Endothelial cell (in vitro differentiated cells): ENCODE measurements at regions not wholly inside any gene's neighbourhood (a gene's known extent, or its start where the extent isn't known, plus 50 kb on each side); places are given as distances from the start of the nearest gene placed in this dataset.

ENCODE experiments used
- DNase-seq: peaks from one replicate; pipeline ENCODE4 v3.0.0; 2021; ENCODE audit warnings: low spot score
- H3K27ac Mint-ChIP-seq: one replicate; pipeline ENCODE4 v1.8.0; 2021; ENCODE audit warnings: mixed read lengths, inconsistent platforms; ENCODE audit not compliant: unreplicated experiment
- H3K27me3 Mint-ChIP-seq: one replicate; pipeline ENCODE4 v1.8.0; 2021; ENCODE audit warnings: mild to moderate bottlenecking, moderate library complexity, mixed read lengths, inconsistent platforms; ENCODE audit not compliant: unreplicated experiment
- H3K36me3 Mint-ChIP-seq: one replicate; pipeline ENCODE4 v1.8.0; 2021; ENCODE audit warnings: mild to moderate bottlenecking, low read depth, mixed read lengths, inconsistent platforms; ENCODE audit not compliant: unreplicated experiment
- H3K4me1 Mint-ChIP-seq: one replicate; pipeline ENCODE4 v1.8.0; 2021; ENCODE audit warnings: mild to moderate bottlenecking, mixed read lengths, inconsistent platforms; ENCODE audit not compliant: unreplicated experiment
- H3K4me3 Mint-ChIP-seq: one replicate; pipeline ENCODE4 v1.8.0; 2021; ENCODE audit warnings: mild to moderate bottlenecking, mixed read lengths, inconsistent platforms; ENCODE audit not compliant: unreplicated experiment
- H3K9me3 Mint-ChIP-seq: one replicate; pipeline ENCODE4 v1.8.0; 2021; ENCODE audit warnings: mixed read lengths, inconsistent platforms; ENCODE audit not compliant: unreplicated experiment
- TF ChIP-seq, protein P1 (sequence below): fragments of 200-600 bp; sonication (generic); IDR thresholded peaks from one replicate; pipeline ENCODE4 v1.5.0; 2021; ENCODE audit warnings: antibody characterized with exemption; ENCODE audit not compliant: unreplicated experiment

DNA sequence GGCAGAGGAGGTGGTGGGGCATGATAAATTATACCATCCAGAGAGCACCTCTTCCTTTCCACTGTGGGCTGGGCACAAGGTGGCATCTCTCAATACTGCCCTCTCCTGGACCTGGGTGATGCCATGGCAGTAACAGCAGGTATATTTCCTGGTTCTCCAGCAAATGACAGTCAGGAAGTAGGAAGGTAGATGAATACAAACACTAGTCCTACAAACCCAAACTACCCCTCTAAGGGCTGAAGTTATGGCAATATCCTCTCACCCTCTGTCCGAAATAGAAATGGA is 1004.9 kb downstream of the KCNMA1 start:
- Mint-ChIP-seq H3K27me3 (no peaks in the 10 kb centered on the region), H3K9me3 (no peaks in the 10 kb centered on the region), H3K27ac (no peak overlapping the region), H3K4me3 (no peak overlapping the region), H3K4me1 (no peaks in the 10 kb centered on the region), H3K36me3 (no peaks in the 10 kb centered on the region)
- DNase-seq: peak; percentile 9
- TF ChIP-seq, protein P1, sequence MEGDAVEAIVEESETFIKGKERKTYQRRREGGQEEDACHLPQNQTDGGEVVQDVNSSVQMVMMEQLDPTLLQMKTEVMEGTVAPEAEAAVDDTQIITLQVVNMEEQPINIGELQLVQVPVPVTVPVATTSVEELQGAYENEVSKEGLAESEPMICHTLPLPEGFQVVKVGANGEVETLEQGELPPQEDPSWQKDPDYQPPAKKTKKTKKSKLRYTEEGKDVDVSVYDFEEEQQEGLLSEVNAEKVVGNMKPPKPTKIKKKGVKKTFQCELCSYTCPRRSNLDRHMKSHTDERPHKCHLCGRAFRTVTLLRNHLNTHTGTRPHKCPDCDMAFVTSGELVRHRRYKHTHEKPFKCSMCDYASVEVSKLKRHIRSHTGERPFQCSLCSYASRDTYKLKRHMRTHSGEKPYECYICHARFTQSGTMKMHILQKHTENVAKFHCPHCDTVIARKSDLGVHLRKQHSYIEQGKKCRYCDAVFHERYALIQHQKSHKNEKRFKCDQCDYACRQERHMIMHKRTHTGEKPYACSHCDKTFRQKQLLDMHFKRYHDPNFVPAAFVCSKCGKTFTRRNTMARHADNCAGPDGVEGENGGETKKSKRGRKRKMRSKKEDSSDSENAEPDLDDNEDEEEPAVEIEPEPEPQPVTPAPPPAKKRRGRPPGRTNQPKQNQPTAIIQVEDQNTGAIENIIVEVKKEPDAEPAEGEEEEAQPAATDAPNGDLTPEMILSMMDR: no peak

DNA sequence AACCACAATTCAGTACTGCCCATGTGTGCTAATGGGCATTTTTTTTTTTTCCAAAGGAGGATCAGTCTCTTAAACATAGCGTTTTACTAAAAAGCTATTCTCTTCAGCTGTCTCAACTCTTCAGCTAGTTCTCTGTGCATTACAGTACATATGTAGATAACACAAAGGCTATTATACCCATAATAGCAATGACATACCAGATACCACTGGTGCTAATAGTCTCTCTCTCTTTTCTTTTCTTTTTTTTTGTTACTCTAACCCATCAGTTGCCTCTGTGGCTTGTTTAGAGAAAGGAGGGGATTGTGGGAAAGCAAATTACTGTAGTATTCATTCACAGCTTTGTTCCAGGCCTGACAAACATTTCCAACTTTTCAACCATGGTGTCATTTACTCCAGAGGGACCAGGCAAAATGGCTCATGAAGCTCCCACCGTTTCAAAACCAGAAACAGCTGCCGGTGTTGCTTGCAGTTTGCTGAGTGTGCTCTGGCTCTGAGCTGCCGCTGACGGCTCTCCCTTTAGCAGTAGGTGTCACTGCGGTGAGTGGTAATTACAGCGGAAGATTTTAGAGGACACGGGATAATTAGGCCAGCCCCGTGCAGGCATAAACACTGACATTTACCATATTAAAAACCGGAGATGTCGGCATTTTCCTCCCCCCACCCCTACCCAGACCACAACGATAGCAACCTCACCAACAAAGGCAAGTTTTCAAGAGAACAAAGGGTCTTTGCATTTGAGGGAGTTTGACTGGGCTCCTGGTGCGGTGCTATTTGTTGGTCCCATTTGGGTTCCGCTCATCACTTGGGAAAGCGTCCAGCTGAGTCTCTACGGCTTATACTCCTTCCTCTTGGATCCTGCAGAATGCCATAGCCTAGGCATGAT is 1005.5 kb downstream of the KCNMA1 start:
- no peaks in the 10 kb centered on the region for H3K36me3 Mint-ChIP-seq

DNA sequence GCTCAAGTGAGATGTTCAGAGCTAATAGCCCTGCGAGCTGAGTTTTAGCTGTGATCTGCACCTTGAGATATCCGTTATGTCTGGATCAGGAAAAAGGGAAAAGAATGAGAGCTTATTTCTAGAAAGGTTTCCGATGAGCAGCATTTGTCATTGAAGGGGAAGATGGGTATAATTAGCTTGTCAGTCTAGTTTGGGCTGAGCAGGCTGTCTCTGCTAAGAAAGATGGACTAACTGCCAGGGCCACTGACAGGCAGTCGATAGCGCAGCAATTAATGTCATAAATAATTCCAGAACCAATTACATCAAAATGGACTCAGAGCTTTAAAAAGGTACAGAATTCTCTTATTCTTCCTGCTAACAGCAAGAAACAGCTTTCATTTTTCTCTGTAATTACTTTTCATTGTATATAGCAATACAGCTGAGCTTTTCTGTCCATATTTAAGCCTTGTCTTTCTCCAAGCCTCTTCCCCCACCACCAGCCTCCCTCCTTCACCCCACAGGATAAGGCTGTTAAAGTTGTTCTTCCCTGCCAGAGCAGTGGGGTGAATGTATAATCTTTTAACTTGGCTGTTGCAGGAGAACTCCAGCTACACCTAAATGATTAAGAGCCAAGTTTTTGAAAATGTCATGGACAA is 1006.5 kb downstream of the KCNMA1 start:
- Mint-ChIP-seq H3K4me1 (no peaks in the 10 kb centered on the region), H3K27me3 (no peaks in the 10 kb centered on the region), H3K27ac (no peak overlapping the region), H3K9me3 (no peaks in the 10 kb centered on the region), H3K4me3 (no peak overlapping the region), H3K36me3 (no peaks in the 10 kb centered on the region)
- TF ChIP-seq, protein P1: no peak
- DNase-seq: no peak

More for the DNA sequence above, 1005.5 kb downstream of the KCNMA1 start:
- H3K4me1 Mint-ChIP-seq: no peaks in the 10 kb centered on the region
- no peak for DNase-seq
- H3K27me3 Mint-ChIP-seq: no peaks in the 10 kb centered on the region
- no peak overlapping the region for H3K4me3 Mint-ChIP-seq
- H3K9me3 Mint-ChIP-seq: no peaks in the 10 kb centered on the region
- no peak overlapping the region for H3K27ac Mint-ChIP-seq
- TF ChIP-seq, protein P1: no peak

DNA sequence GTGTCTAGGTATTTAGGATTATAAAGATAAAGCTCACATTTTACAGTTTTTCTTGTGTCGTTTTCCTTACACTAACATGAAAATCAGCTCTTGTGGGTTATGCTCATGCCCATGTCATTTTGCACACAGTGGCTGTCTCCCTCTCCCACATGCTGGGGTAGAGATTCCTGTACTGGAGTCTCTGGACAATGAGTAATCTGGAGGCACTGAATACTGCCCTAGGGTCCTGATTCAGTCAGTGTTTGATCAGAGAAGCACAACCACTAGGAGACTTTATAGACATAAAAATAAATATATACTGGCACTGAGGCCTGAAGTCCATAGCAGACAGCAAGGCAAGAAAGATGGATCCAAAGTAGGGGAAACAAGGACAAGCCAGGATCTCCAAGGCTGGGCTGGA is 1008.8 kb downstream of the KCNMA1 start:
- Mint-ChIP-seq H3K4me1 (no peaks in the 10 kb centered on the region), H3K27ac (no peak overlapping the region), H3K36me3 (no peaks in the 10 kb centered on the region), H3K4me3 (no peak overlapping the region), H3K27me3 (no peaks in the 10 kb centered on the region), H3K9me3 (no peaks in the 10 kb centered on the region)
- TF ChIP-seq, protein P1: no peak
- no peak for DNase-seq

DNA sequence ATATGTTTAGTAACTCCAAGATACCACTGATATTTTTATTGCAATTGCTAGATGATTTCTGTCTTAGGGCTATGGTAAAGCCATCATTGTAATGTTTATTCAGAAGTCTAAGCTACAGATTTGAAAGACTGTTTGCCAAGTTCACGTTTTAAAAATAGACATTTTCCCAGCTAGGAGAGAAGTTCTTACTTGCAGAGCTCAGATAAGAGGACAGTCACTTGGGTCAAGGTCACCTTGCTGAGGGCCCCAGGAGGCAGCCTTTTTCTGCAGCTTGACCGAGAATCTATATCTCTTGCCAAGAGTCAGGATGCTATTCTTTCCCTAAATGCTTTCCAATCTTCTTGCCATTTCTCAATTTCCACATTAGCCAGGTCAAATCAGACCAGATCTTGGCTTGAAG is 1011.2 kb downstream of the KCNMA1 start:
- H3K27me3 Mint-ChIP-seq: no peaks in the 10 kb centered on the region
- DNase-seq: no peak
- H3K4me3 Mint-ChIP-seq: no peak overlapping the region
- no peaks in the 10 kb centered on the region for H3K36me3 Mint-ChIP-seq
- H3K9me3 Mint-ChIP-seq: no peaks in the 10 kb centered on the region
- H3K27ac Mint-ChIP-seq: no peak overlapping the region
- TF ChIP-seq, protein P1: no peak
- no peaks in the 10 kb centered on the region for H3K4me1 Mint-ChIP-seq
